Cardiac fibroblast (primary cell): ENCODE measurements at regions not wholly inside any gene's neighbourhood (a gene's known extent, or its start where the extent isn't known, plus 50 kb on each side); places are given as distances from the start of the nearest gene placed in this dataset.
"Not testable (repeated sequence)": the region's sequence is repeated elsewhere in the genome, so short reads cannot be mapped to it uniquely, and the experiment has no call there.

Experiments
- DNase-seq, 2 donors: peaks; one replicate each; pipeline versions ENCODE4 v3.0.0 to v3.0.0-alpha.2; 2010; ENCODE audit warnings: low read depth in 2 of 2
- H3K4me3 ChIP-seq, 2 donors: replicated peaks in 1 of 2; 1 replicate in 1 of 2; 2 replicates in 1 of 2; pipeline ENCODE4 v1.5.1; 2011; ENCODE audit warnings: low read depth in 2 of 2, low read length in 2 of 2, mild to moderate bottlenecking in 2 of 2, moderate library complexity in 1 of 2
- CTCF ChIP-seq: IDR thresholded peaks from one replicate; pipeline ENCODE4 v1.5.1; 2011; ENCODE audit warnings: low read depth, mild to moderate bottlenecking, low read length, inconsistent platforms

DNA sequence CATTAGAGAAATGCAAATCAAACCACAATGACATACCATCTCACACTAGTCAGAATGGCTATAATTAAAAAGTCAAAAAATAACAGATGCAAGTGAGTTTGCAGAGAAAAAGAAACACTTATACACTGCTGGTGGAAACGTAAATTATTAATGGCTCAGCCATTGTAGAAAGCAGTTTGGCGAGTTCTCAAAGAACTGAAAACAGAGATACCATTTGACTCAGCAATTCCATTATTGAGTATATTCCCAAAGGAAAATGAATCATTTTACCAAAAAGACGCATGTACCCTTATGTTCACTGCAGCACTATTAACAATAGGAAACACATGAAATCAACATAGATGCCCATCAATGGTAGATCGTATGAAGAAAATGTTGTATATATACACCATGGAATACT is 75.0 kb downstream of the NAA11 start:
- TF ChIP-seq CTCF: no peak
- no peak overlapping the region for H3K4me3 ChIP-seq
- DNase-seq: peak in 1 of 2 donors; percentile 5

- no peak overlapping the region for H3K4me3 ChIP-seq
- TF ChIP-seq CTCF: no peak
- no peak for DNase-seq
Measured at GRCh38 chr4:79249881-79250503, 75.9 kb downstream of the NAA11 start.

- H3K4me3 ChIP-seq: no peak overlapping the region
- no peak for DNase-seq
- TF ChIP-seq CTCF: no peak
Measured at GRCh38 chr4:79248610-79249009, 77.3 kb downstream of the NAA11 start.

- DNase-seq: no peak
- no peak for TF ChIP-seq CTCF
- no peak overlapping the region for H3K4me3 ChIP-seq
Measured at GRCh38 chr4:79247695-79248394, 78.0 kb downstream of the NAA11 start.

DNA sequence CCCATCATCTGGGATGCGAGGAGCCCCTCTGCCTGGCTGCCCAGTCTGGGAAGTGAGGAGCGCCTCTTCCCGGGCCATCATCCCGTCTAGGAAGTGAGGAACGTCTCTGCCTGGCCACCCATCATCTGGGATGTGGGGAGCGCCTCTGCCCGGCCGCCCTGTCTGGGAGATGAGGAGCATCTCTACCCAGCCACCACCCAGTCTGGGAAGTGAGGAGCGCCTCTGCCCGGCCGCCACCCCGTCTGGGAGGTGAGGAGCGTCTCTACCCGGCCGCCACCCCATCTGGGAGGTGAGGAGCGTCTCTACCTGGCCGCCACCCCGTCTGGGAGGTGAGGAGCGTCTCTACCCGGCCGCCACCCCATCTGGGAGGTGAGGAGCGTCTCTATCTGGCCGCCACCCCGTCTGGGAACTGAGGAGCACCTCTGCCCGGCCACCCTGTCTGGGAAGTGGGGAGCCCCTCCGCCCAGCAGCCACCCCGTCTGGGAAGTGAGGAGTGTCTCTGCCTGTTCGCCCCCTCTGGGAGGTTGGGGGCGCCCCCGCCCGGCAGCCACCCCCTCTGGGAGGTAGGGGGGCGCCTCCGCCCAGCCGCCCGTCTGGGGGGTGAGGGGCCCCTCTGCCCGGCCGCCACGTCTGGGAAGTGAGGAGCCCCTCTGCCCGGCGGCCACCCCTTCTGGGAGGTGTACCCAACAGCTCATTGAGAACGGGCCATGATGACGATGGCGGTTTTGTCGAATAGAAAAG is 80.5 kb downstream of the NAA11 start:
- DNase-seq, H3K4me3 ChIP-seq: not testable (repeated sequence)

DNA sequence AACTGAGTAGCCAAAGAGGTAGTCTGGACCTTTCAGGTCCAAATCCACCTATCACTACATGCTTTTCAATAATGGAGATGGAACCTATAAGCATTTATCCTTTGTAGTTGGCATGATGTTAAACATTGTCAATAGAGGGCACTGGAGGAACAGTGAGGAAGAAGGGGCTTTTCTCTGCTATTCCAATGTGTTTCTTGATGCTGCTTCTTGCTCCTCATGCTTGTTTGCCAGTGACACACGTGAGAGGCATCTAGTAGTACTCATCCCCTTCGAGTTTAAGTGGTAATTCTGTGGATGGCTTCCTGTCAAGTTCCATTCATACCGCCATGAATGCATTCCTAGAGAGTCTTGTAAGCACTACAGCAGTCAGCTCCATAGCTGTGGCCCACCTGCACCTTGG is 84.0 kb downstream of the NAA11 start:
- peak; percentile 2 for TF ChIP-seq CTCF
- peak; percentile 34 to 40 for DNase-seq
- no peak overlapping the region for H3K4me3 ChIP-seq

DNA sequence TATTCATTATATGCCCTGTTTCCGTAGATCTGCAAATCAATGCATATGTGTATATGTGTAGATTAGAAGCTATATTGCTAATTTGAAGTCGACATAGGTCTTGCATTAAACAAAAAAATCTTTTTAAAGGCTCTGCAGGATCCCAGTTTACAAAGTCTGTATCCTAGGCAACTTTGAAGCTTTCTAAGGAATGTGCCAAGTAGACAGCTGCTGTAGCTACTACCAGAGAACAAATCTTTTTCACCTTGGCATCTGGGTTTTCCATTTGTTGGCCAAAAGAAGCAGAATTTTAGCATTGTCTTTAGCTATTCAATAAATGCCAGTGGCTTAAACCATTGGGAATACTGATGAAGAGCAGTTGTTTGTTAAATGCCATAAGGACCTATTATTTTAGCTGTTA is 88.0 kb downstream of the NAA11 start:
- peak in 1 of 2 donors; percentile 19 for DNase-seq
- H3K4me3 ChIP-seq: no peak overlapping the region
- TF ChIP-seq CTCF: no peak
